ENCODE measurements at regions not wholly inside any gene's neighbourhood (a gene's known extent, or its start where the extent isn't known, plus 50 kb on each side); places are given as distances from the start of the nearest gene placed in this dataset.

DNA sequence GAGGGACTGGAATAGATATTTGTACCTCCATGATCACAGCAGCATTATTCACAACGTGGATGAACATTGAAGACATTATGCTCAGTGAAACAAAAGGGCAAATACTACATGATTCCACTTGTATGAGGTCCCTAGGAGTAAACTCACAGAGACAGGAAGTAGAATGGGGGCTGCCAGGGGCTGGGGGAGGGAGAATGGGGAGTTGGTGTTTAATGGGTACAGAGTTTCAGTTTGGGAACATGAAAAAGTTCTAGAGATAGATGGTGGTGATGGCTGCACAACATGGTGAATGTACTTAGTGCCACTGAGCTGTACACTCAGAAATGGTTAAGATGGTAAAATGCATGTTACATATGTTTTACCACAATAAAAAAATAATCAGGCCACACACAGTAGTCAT is 164.3 kb upstream of the RREB1 start:
- Histone ChIP-seq H3K27me3 (replicated peaks; ENCODE audit: insufficient read depth, low read depth, low read length, poor library complexity) (no peaks in the 10 kb centered on the region), H3K4me3 (ENCODE audit: low read depth, low read length, poor library complexity, severe bottlenecking) (no peak overlapping the region), H3K9me3 (ENCODE audit: low read depth, low read length, poor library complexity, severe bottlenecking) (no peaks in the 10 kb centered on the region), H3K27ac (ENCODE audit: low read depth, low read length, poor library complexity, severe bottlenecking) (no peak overlapping the region), H3K4me1 (ENCODE audit: insufficient read depth, low read length, poor library complexity, severe bottlenecking) (no peaks in the 10 kb centered on the region), H3K36me3 (ENCODE audit: insufficient read depth, low read length, poor library complexity, severe bottlenecking) (no peaks in the 10 kb centered on the region)
- BruUV-seq (replicated peaks), result no TSS peak
- POLR2A ChIA-PET (ENCODE audit: low non-redundant PET), result no interaction called here
- no peak for DNase-seq (ENCODE audit: low spot score)
- CTCF ChIA-PET, result no interaction called here
- intact Hi-C loops (cut with micrococcal nuclease; ENCODE audit: unreplicated experiment), result no loop called here
- TF ChIP-seq EZH2 (IDR thresholded peaks at IDR 0.05; ENCODE audit: borderline replicate concordance, low read depth, low read length, poor library complexity, severe bottlenecking), result no peak
- TF ChIP-seq, protein P1, sequence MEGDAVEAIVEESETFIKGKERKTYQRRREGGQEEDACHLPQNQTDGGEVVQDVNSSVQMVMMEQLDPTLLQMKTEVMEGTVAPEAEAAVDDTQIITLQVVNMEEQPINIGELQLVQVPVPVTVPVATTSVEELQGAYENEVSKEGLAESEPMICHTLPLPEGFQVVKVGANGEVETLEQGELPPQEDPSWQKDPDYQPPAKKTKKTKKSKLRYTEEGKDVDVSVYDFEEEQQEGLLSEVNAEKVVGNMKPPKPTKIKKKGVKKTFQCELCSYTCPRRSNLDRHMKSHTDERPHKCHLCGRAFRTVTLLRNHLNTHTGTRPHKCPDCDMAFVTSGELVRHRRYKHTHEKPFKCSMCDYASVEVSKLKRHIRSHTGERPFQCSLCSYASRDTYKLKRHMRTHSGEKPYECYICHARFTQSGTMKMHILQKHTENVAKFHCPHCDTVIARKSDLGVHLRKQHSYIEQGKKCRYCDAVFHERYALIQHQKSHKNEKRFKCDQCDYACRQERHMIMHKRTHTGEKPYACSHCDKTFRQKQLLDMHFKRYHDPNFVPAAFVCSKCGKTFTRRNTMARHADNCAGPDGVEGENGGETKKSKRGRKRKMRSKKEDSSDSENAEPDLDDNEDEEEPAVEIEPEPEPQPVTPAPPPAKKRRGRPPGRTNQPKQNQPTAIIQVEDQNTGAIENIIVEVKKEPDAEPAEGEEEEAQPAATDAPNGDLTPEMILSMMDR (conservative IDR thresholded peaks at IDR 0.05; ENCODE audit: low read depth, low read length), result no peak

GRCh38 chr6:6946206-6947155 is 161.3 kb upstream of the RREB1 start:
- no peaks in the 10 kb centered on the region for H3K4me1 ChIP-seq (ENCODE audit: insufficient read depth, low read length, poor library complexity, severe bottlenecking)
- intact Hi-C loops (cut with micrococcal nuclease; ENCODE audit: unreplicated experiment), result no loop called here
- TF ChIP-seq EZH2 (IDR thresholded peaks at IDR 0.05; ENCODE audit: borderline replicate concordance, low read depth, low read length, poor library complexity, severe bottlenecking), result no peak
- TF ChIP-seq, protein P1 (conservative IDR thresholded peaks at IDR 0.05; ENCODE audit: low read depth, low read length), result no peak

GRCh38 chr6:6950373-6951145 is 157.2 kb upstream of the RREB1 start:
- no TSS peak for BruUV-seq (replicated peaks)
- POLR2A ChIA-PET (ENCODE audit: low non-redundant PET), result no interaction called here
- TF ChIP-seq, protein P1 (conservative IDR thresholded peaks at IDR 0.05; ENCODE audit: low read depth, low read length), result no peak
- no peak for TF ChIP-seq EZH2 (IDR thresholded peaks at IDR 0.05; ENCODE audit: borderline replicate concordance, low read depth, low read length, poor library complexity, severe bottlenecking)

More at GRCh38 chr6:6946206-6947155, 161.3 kb upstream of the RREB1 start:
- Histone ChIP-seq H3K4me3 (ENCODE audit: low read depth, low read length, poor library complexity, severe bottlenecking) (no peak overlapping the region), H3K9me3 (ENCODE audit: low read depth, low read length, poor library complexity, severe bottlenecking) (peaks cover 11% of the 10 kb centered on the region), H3K27ac (ENCODE audit: low read depth, low read length, poor library complexity, severe bottlenecking) (no peak overlapping the region), H3K27me3 (replicated peaks; ENCODE audit: insufficient read depth, low read depth, low read length, poor library complexity) (no peaks in the 10 kb centered on the region), H3K36me3 (ENCODE audit: insufficient read depth, low read length, poor library complexity, severe bottlenecking) (no peaks in the 10 kb centered on the region)
- DNase-seq (ENCODE audit: low spot score), result no peak
- BruUV-seq (replicated peaks), result no TSS peak
- POLR2A ChIA-PET (ENCODE audit: low non-redundant PET), result no interaction called here
- CTCF ChIA-PET, result no interaction called here

More at GRCh38 chr6:6950373-6951145, 157.2 kb upstream of the RREB1 start:
- H3K9me3 ChIP-seq (ENCODE audit: low read depth, low read length, poor library complexity, severe bottlenecking), result peaks cover 14% of the 10 kb centered on the region
- H3K4me1 ChIP-seq (ENCODE audit: insufficient read depth, low read length, poor library complexity, severe bottlenecking), result no peaks in the 10 kb centered on the region
- no peak for DNase-seq (ENCODE audit: low spot score)
- H3K27me3 ChIP-seq (replicated peaks; ENCODE audit: insufficient read depth, low read depth, low read length, poor library complexity), result no peaks in the 10 kb centered on the region
- H3K36me3 ChIP-seq (ENCODE audit: insufficient read depth, low read length, poor library complexity, severe bottlenecking), result no peaks in the 10 kb centered on the region
- intact Hi-C loops (cut with micrococcal nuclease; ENCODE audit: unreplicated experiment), result no loop called here
- H3K4me3 ChIP-seq (ENCODE audit: low read depth, low read length, poor library complexity, severe bottlenecking), result no peak overlapping the region
- H3K27ac ChIP-seq (ENCODE audit: low read depth, low read length, poor library complexity, severe bottlenecking), result no peak overlapping the region
- CTCF ChIA-PET, result no interaction called here
